BLaER1 treated with 17β-estradiol and CSF1 and Interleukin-3, amounts not matched to agents 10 nM and 100 nM (cell line): ENCODE measurements at regions not wholly inside any gene's neighbourhood (a gene's known extent, or its start where the extent isn't known, plus 50 kb on each side); places are given as distances from the start of the nearest gene placed in this dataset.

ENCODE experiments used
- H3K27ac ChIP-seq, 11 experiments: shearing (Covaris generic); formaldehyde crosslinking; 2 replicates each; pipeline ENCODE4 v1.8.1; 2022
- H3K27me3 ChIP-seq, 11 experiments: shearing (Covaris generic); formaldehyde crosslinking; 2 replicates each; pipeline ENCODE4 v1.8.1; 2022
- H3K36me3 ChIP-seq, 11 experiments: shearing (Covaris generic); formaldehyde crosslinking; 2 replicates each; pipeline ENCODE4 v1.8.1; 2022
- H3K4me1 ChIP-seq, 10 experiments: shearing (Covaris generic); formaldehyde crosslinking; 2 replicates each; pipeline ENCODE4 v1.8.1; 2022
- H3K4me2 ChIP-seq, 11 experiments: shearing (Covaris generic); formaldehyde crosslinking; 2 replicates each; pipeline ENCODE4 v1.8.1; 2022
- H3K4me3 ChIP-seq, 10 experiments: shearing (Covaris generic); formaldehyde crosslinking; 2 replicates each; pipeline ENCODE4 v1.8.1; 2022
- H3K9ac ChIP-seq, 11 experiments: shearing (Covaris generic); formaldehyde crosslinking; 2 replicates each; pipeline ENCODE4 v1.8.1; 2022
- H3K9me3 ChIP-seq, 11 experiments: shearing (Covaris generic); formaldehyde crosslinking; replicated peaks in 1 of 11; 2 replicates each; pipeline ENCODE4 v1.8.1; 2022
- H4K20me1 ChIP-seq, 11 experiments: shearing (Covaris generic); formaldehyde crosslinking; 2 replicates each; pipeline ENCODE4 v1.8.1; 2022
- Cebpa-rat ChIP-seq, 11 experiments: shearing (Covaris generic); IDR thresholded peaks; 2 replicates each; pipeline ENCODE4 v1.8.1; 2022

DNA sequence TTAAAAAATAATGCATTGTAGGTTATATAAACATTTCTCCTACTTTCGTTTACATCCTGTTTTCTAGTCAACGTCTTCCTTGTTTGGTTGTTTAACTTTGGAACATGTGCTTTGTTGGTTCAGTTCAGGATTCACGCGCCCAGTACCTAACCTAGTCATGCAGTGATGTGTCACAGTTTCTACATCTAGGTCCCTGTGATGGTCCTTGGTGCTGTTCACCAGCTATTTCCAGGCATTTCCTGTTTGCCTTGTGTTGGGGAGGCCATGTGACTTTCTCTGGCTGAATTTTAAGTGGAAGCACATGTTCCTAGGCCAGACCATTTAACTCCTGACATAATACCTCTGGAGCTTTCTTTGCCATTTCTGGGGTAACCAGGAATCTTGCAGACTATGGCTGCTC is 292.3 kb downstream of the SMARCA2 start:
- Histone ChIP-seq H3K27me3 (no peaks in the 10 kb centered on the region), H3K9me3 (peaks cover 66 to 100% (median 93%) of the 10 kb centered on the region in 11 experiments), H3K36me3 (peaks cover 0 to 6% (median 0%) of the 10 kb centered on the region in 11 experiments; a peak in 2 of 22 replicates), H3K9ac (no peak overlapping the region), H4K20me1 (no peaks in the 10 kb centered on the region), H3K27ac (no peak overlapping the region), H3K4me1 (peaks cover 0 to 27% (median 6%) of the 10 kb centered on the region in 10 experiments; a peak in 10 of 20 replicates), H3K4me2 (peak overlapping the region in 2 of 11 experiments; percentile 6 to 35; a peak in 2 of 22 replicates), H3K4me3 (no peak overlapping the region)
- TF ChIP-seq Cebpa-rat (IDR thresholded peaks at IDR 0.05): no peak

DNA sequence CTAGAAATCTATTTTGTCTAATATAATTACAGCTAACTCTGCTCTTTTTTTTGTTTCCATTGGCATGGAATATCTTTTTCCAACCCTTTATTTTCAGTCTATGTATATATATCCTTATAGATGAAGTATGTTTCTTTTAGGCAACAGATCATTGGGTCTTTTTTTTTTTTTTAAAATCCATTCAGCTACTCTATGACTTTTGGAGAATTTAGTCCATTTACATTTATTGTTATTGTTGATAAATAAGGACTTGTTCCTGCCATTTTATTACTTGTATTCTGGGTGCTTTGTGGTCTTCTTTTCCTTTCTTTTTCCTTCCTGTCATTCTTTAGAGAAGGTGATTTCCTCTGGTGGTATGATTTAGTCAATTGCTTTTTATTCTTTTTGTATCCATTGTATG is 296.8 kb downstream of the SMARCA2 start:
- Histone ChIP-seq H3K4me3 (no peak overlapping the region; a peak in 1 of 20 replicates), H3K9me3 (peaks cover 86 to 100% (median 97%) of the 10 kb centered on the region in 11 experiments), H3K4me1 (peaks cover 0 to 5% (median 0%) of the 10 kb centered on the region in 10 experiments; a peak in 5 of 20 replicates), H3K9ac (no peak overlapping the region), H4K20me1 (no peaks in the 10 kb centered on the region), H3K27me3 (no peaks in the 10 kb centered on the region), H3K36me3 (peaks cover 0 to 20% (median 8%) of the 10 kb centered on the region in 11 experiments; a peak in 9 of 22 replicates), H3K27ac (no peak overlapping the region), H3K4me2 (no peak overlapping the region)
- no peak for TF ChIP-seq Cebpa-rat (IDR thresholded peaks at IDR 0.05)

DNA sequence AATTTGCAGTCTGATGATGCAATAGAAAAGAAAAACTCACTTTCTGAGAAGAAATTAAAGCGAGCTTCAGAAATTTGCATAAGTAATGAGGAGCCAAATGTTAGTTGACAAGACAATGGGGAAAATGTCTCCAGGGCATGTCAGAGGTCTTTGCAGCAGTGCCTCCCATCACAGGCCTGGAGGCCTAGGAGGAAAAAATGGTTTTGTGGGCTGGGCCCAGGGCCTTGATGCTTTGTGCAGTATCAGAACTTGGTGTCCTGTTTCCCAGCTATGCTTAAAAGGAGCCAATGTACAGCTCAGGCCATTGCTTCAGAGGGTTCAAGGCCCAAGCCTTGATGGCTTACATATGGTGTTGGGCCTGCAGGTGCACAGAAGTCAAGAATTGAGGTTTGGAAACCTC is 298.4 kb downstream of the SMARCA2 start:
- H3K27ac ChIP-seq: no peak overlapping the region
- H3K4me1 ChIP-seq: no peaks in the 10 kb centered on the region; a peak in 1 of 20 replicates
- no peak overlapping the region for H3K9ac ChIP-seq
- peak overlapping the region in 6 of 10 experiments; percentile 10 to 37 (median 28); a peak in 6 of 20 replicates for H3K4me3 ChIP-seq
- peaks cover 0 to 22% (median 8%) of the 10 kb centered on the region in 11 experiments; a peak in 9 of 22 replicates for H3K36me3 ChIP-seq
- no peaks in the 10 kb centered on the region for H3K27me3 ChIP-seq
- TF ChIP-seq Cebpa-rat (IDR thresholded peaks at IDR 0.05): 0 out of 22 replicates have a peak, but pooled peaks of 2 of the 11 experiments have one; percentile 23 to 37
- no peak overlapping the region for H3K4me2 ChIP-seq
- peaks cover 86 to 100% (median 98%) of the 10 kb centered on the region in 11 experiments for H3K9me3 ChIP-seq
- H4K20me1 ChIP-seq: no peaks in the 10 kb centered on the region

DNA sequence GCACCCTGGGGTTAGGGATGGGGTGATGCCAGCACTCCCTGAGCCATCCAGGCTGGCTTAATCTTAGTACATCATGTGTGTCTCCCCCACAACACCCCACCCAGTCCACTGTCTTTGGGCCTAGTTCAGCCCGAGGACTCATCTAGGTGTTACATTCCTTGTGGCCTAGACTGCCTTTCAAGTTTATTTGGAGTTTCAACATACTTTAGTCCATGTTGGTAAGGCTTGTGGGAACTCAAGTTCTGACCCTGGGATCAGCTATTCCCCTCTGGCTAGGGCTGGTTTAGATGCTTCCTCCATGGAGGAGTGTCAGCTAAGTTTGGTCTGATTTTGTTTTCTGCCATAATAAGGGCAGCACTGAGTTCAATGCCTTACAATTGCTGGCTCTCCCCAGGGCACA is 302.4 kb downstream of the SMARCA2 start:
- Histone ChIP-seq H3K27me3 (no peaks in the 10 kb centered on the region), H3K4me3 (no peak overlapping the region), H3K4me1 (peaks cover 0 to 12% (median 7%) of the 10 kb centered on the region in 10 experiments; a peak in 14 of 20 replicates), H4K20me1 (no peaks in the 10 kb centered on the region), H3K4me2 (no peak overlapping the region; a peak in 1 of 22 replicates), H3K9ac (no peak overlapping the region), H3K27ac (no peak overlapping the region), H3K9me3 (peaks cover 51 to 98% (median 88%) of the 10 kb centered on the region in 11 experiments), H3K36me3 (peaks cover 0 to 20% (median 8%) of the 10 kb centered on the region in 11 experiments; a peak in 9 of 22 replicates)
- no peak for TF ChIP-seq Cebpa-rat (IDR thresholded peaks at IDR 0.05)

DNA sequence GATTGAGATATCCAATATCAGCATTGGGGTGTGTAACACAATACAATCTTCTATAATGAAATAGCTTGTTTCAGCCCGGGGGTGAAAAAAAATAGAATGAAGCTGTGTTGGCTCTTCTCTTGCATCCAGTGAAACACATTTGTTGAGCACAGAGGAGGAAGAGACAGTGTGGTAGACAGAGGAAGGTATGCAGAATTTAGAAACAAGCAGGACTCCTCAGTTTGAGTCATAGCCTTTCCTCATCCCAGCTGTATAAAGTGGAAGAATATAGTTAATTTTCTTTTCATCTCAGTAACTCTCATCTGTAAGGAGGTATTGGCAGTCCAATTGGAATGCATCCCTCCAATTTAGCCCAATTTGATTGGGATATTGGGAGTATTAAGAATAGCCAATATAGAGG is 302.2 kb upstream of the VLDLR start:
- no peak overlapping the region for H3K4me2 ChIP-seq
- H3K4me1 ChIP-seq: peaks cover 0 to 12% (median 7%) of the 10 kb centered on the region in 10 experiments; a peak in 14 of 20 replicates
- no peaks in the 10 kb centered on the region for H3K27me3 ChIP-seq
- peaks cover 0 to 9% (median 0%) of the 10 kb centered on the region in 11 experiments; a peak in 3 of 22 replicates for H3K36me3 ChIP-seq
- no peak overlapping the region for H3K9ac ChIP-seq
- no peak overlapping the region for H3K27ac ChIP-seq
- TF ChIP-seq Cebpa-rat (IDR thresholded peaks at IDR 0.05): no peak
- peaks cover 36 to 85% (median 74%) of the 10 kb centered on the region in 11 experiments for H3K9me3 ChIP-seq
- H3K4me3 ChIP-seq: no peak overlapping the region
- H4K20me1 ChIP-seq: no peaks in the 10 kb centered on the region

DNA sequence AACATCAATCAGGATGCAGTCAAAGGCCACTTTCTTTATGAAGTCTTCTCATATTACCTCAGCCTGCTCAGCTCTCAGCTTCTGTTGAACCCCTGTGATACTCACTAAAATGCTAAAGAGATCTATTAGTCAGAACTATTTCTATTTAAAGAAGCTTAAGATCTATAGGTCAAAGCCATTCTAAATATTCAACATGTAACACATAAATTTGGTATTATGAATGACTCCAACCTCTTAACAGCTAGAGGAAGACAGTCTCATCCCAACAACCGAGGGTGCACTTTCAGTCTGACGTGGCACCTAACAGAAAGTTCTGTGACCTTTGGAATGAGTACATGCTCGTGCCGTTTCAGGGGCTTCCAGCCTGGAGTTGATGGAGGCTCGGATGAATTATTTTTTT is 301.5 kb upstream of the VLDLR start:
- Histone ChIP-seq H3K4me1 (peaks cover 0 to 12% (median 7%) of the 10 kb centered on the region in 10 experiments; a peak in 14 of 20 replicates), H3K27me3 (no peaks in the 10 kb centered on the region), H3K27ac (no peak overlapping the region), H3K9me3 (peaks cover 29 to 79% (median 67%) of the 10 kb centered on the region in 11 experiments), H3K9ac (no peak overlapping the region), H3K4me2 (no peak overlapping the region), H4K20me1 (no peaks in the 10 kb centered on the region), H3K36me3 (peaks cover 0 to 9% (median 0%) of the 10 kb centered on the region in 11 experiments; a peak in 3 of 22 replicates), H3K4me3 (no peak overlapping the region)
- no peak for TF ChIP-seq Cebpa-rat (IDR thresholded peaks at IDR 0.05)

DNA sequence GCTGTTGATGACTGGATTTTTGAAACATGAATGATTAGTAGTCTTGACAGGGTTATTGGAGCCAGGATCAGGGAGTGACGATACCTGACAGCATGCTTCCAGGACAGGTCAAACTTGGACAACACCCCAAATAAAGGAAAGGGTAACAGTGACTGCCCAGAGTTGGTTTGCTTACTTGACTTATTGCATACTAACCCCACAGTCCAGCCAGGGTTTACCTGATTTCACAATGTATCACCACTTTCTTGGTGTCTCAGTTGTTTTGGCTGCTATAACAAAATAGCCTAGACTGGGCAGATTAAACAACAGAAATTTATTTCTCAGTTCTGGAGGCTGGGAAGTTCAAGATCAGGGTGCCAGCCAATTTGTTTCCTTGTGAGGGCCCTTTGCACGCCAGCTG is 301.0 kb upstream of the VLDLR start:
- Histone ChIP-seq H3K9me3 (peaks cover 25 to 73% (median 61%) of the 10 kb centered on the region in 11 experiments), H3K36me3 (peaks cover 0 to 9% (median 0%) of the 10 kb centered on the region in 11 experiments; a peak in 3 of 22 replicates), H3K4me3 (no peak overlapping the region), H3K4me2 (peak overlapping the region in 1 of 11 experiments; percentile 49; a peak in 1 of 22 replicates), H4K20me1 (no peaks in the 10 kb centered on the region), H3K27ac (peak overlapping the region in 1 of 11 experiments; percentile 8; a peak in 1 of 22 replicates), H3K9ac (no peak overlapping the region), H3K27me3 (no peaks in the 10 kb centered on the region), H3K4me1 (peaks cover 0 to 12% (median 7%) of the 10 kb centered on the region in 10 experiments; a peak in 14 of 20 replicates)
- TF ChIP-seq Cebpa-rat (IDR thresholded peaks at IDR 0.05): no peak

DNA sequence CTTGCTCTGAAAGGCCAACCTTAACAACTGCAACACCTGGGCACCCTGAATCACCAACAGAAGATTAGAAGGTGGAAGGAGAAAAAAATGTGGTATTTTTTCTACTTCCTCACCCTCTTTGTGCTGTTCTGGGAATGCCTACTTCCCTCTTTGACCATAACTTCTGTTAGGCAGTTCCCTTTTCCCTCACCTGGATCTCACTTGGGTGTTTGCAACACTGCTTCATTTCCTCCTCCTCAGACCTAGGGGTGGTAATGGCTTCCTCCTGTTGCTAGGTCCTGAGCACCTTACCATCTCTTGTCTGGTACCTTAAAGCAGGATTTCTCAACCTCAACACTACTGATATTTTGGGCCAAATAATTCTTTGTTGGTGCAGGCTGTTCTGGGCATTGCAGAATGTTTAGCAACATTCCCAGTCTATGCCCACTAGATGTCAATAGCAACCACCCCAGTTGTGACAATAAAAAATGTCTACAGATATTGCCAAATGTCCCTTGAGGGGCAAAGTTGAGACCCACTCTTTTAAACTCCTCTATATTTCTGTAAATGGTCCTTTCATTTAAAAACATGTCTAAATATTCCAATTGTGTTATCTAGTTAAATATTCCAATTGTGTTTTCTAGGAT is 300.0 kb upstream of the VLDLR start:
- no peaks in the 10 kb centered on the region for H4K20me1 ChIP-seq

DNA sequence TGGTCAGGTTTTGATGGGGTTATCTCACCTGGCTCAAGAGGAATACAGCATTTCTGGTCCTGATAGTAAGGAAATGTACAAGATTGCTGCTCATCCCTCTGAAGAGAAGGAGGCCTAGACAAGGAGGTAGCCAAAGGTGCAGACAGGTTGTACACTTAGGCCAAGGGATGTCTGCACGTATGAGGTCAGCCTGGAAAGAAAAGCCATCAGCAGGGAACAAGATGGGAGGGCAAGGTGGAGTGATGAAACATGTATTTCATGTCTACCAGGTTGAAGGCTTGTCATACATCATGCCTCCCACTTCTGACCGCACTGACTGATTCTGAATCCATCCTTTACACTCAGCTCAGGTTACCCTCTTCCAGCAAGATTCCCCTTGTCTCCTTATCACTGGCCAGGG is 296.8 kb upstream of the VLDLR start:
- peaks cover 0 to 40% (median 28%) of the 10 kb centered on the region in 11 experiments; a peak in 17 of 22 replicates for H3K9me3 ChIP-seq
- no peak overlapping the region for H3K9ac ChIP-seq
- H3K4me1 ChIP-seq: peaks cover 0 to 12% (median 7%) of the 10 kb centered on the region in 10 experiments; a peak in 14 of 20 replicates
- H3K27ac ChIP-seq: no peak overlapping the region
- H3K27me3 ChIP-seq: no peaks in the 10 kb centered on the region
- no peak for TF ChIP-seq Cebpa-rat (IDR thresholded peaks at IDR 0.05)
- no peak overlapping the region for H3K4me3 ChIP-seq
- H3K36me3 ChIP-seq: no peaks in the 10 kb centered on the region
- H4K20me1 ChIP-seq: no peaks in the 10 kb centered on the region
- no peak overlapping the region for H3K4me2 ChIP-seq

More for the DNA sequence above, 300.0 kb upstream of the VLDLR start:
- Histone ChIP-seq H3K9ac (no peak overlapping the region), H3K4me3 (no peak overlapping the region), H3K36me3 (peaks cover 0 to 5% (median 0%) of the 10 kb centered on the region in 11 experiments; a peak in 2 of 22 replicates), H3K4me1 (peaks cover 0 to 12% (median 7%) of the 10 kb centered on the region in 10 experiments; a peak in 14 of 20 replicates), H3K27ac (peak overlapping the region in 1 of 11 experiments; percentile 8; a peak in 1 of 22 replicates), H3K4me2 (peak overlapping the region in 6 of 11 experiments; percentile 0 to 49 (median 7); a peak in 4 of 22 replicates), H3K9me3 (peaks cover 15 to 63% (median 51%) of the 10 kb centered on the region in 11 experiments), H3K27me3 (no peaks in the 10 kb centered on the region)
- TF ChIP-seq Cebpa-rat (IDR thresholded peaks at IDR 0.05): peak in 1 of 11 experiments; percentile 13; a peak in 2 of 22 replicates
